ENCODE measurements at regions not wholly inside any gene's neighbourhood (a gene's known extent, or its start where the extent isn't known, plus 50 kb on each side); places are given as distances from the start of the nearest gene placed in this dataset.

- Histone ChIP-seq H3K4me3 (ENCODE audit: low read length) (no peak overlapping the region), H3K36me3 (ENCODE audit: control insufficient read depth, insufficient read depth, low read length) (no peaks in the 10 kb centered on the region), H3K4me1 (ENCODE audit: control insufficient read depth, insufficient read depth, low read length) (no peaks in the 10 kb centered on the region), H3K27ac (ENCODE audit: low read length) (no peak overlapping the region), H3K27me3 (ENCODE audit: control insufficient read depth, insufficient read depth, low read length) (no peaks in the 10 kb centered on the region), H3K9me3 (ENCODE audit: control insufficient read depth, insufficient read depth, low read length) (no peaks in the 10 kb centered on the region)
- Mint-ChIP-seq H3K4me3 (no peak overlapping the region), H3K36me3 (no peaks in the 10 kb centered on the region), H3K9me3 (no peaks in the 10 kb centered on the region), H3K4me1 (peaks cover 1 to 2% of the 10 kb centered on the region in 2 donors), H3K27ac (no peak overlapping the region), H3K27me3 (ENCODE audit: low read depth in 2 of 2) (peaks cover 0 to 2% of the 10 kb centered on the region in 2 donors)
- WGBS (ENCODE audit: insufficient coverage): no CpG with 5 or more reads among the region's 2 CpGs
- intact Hi-C loops (cut with micrococcal nuclease): no loop called here
- DNase-seq (no peak), ATAC-seq (no peak)
- TF ChIP-seq CTCF (IDR thresholded peaks at IDR 0.05): no peak
Measured at GRCh38 chr2:64757126-64757525, 103.4 kb upstream of the SERTAD2 start.

DNA sequence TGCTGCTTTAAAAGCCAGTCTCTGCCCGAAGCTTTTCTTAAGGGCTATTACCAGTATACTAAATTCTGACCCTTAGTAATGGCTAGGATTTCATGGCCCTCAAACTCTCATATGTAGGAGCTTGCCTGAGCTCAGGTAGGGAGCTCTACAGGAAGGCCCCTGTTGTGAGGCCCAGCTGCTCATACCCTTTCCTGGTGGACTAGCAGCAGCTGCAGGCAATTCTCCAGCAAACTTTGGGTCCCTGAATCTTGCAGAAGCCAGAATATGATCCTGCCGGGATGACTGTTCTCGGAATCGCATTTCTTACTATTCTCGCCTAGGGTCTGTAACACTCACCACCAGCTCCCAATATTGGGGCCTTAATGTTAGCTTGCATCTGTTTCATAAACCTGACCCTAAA lies 106.4 kb upstream of the SERTAD2 start:
- Mint-ChIP-seq H3K27ac (no peak overlapping the region), H3K27me3 (ENCODE audit: low read depth in 2 of 2) (peaks cover 0 to 6% of the 10 kb centered on the region in 2 donors), H3K9me3 (no peaks in the 10 kb centered on the region), H3K4me1 (no peaks in the 10 kb centered on the region), H3K4me3 (no peak overlapping the region), H3K36me3 (no peaks in the 10 kb centered on the region)
- H3K27ac ChIP-seq (ENCODE audit: low read length): no peak overlapping the region
- intact Hi-C loops (cut with micrococcal nuclease): no loop called here
- H3K36me3 ChIP-seq (ENCODE audit: control insufficient read depth, insufficient read depth, low read length): no peaks in the 10 kb centered on the region
- no peaks in the 10 kb centered on the region for H3K27me3 ChIP-seq (ENCODE audit: control insufficient read depth, insufficient read depth, low read length)
- no peak overlapping the region for H3K4me3 ChIP-seq (ENCODE audit: low read length)
- TF ChIP-seq CTCF (IDR thresholded peaks at IDR 0.05): no peak
- WGBS (ENCODE audit: insufficient coverage): 97% methylated on average over 5 of the region's 5 CpGs
- DNase-seq (no peak), ATAC-seq (no peak)
- H3K9me3 ChIP-seq (ENCODE audit: control insufficient read depth, insufficient read depth, low read length): no peaks in the 10 kb centered on the region
- no peaks in the 10 kb centered on the region for H3K4me1 ChIP-seq (ENCODE audit: control insufficient read depth, insufficient read depth, low read length)

- H3K36me3 ChIP-seq (ENCODE audit: control insufficient read depth, insufficient read depth, low read length): no peaks in the 10 kb centered on the region
- no peak overlapping the region for H3K4me3 ChIP-seq (ENCODE audit: low read length)
- 89% methylated on average over 3 of the region's 4 CpGs for WGBS (ENCODE audit: insufficient coverage)
- no peak for TF ChIP-seq CTCF (IDR thresholded peaks at IDR 0.05)
- no peaks in the 10 kb centered on the region for H3K36me3 Mint-ChIP-seq
- H3K27me3 ChIP-seq (ENCODE audit: control insufficient read depth, insufficient read depth, low read length): no peaks in the 10 kb centered on the region
- ATAC-seq: no peak
- H3K27ac ChIP-seq (ENCODE audit: low read length): no peak overlapping the region
- H3K4me1 Mint-ChIP-seq: peaks cover 10% of the 10 kb centered on the region in 2 donors
- intact Hi-C loops (cut with micrococcal nuclease): no loop called here
- H3K27me3 Mint-ChIP-seq (ENCODE audit: low read depth in 2 of 2): peaks cover 0 to 6% of the 10 kb centered on the region in 2 donors
- no peak overlapping the region for H3K4me3 Mint-ChIP-seq
- no peak for DNase-seq
- H3K4me1 ChIP-seq (ENCODE audit: control insufficient read depth, insufficient read depth, low read length): no peaks in the 10 kb centered on the region
- no peaks in the 10 kb centered on the region for H3K9me3 Mint-ChIP-seq
- no peaks in the 10 kb centered on the region for H3K9me3 ChIP-seq (ENCODE audit: control insufficient read depth, insufficient read depth, low read length)
- H3K27ac Mint-ChIP-seq: no peak overlapping the region
Measured at GRCh38 chr2:64762301-64762997, 108.7 kb upstream of the SERTAD2 start.

GRCh38 chr2:64763126-64763525 lies 109.4 kb upstream of the SERTAD2 start:
- intact Hi-C loops (cut with micrococcal nuclease): no loop called here
- Histone ChIP-seq H3K4me1 (ENCODE audit: control insufficient read depth, insufficient read depth, low read length) (no peaks in the 10 kb centered on the region), H3K36me3 (ENCODE audit: control insufficient read depth, insufficient read depth, low read length) (no peaks in the 10 kb centered on the region), H3K9me3 (ENCODE audit: control insufficient read depth, insufficient read depth, low read length) (no peaks in the 10 kb centered on the region), H3K27me3 (ENCODE audit: control insufficient read depth, insufficient read depth, low read length) (no peaks in the 10 kb centered on the region), H3K27ac (ENCODE audit: low read length) (no peak overlapping the region), H3K4me3 (ENCODE audit: low read length) (no peak overlapping the region)
- DNase-seq (no peak), ATAC-seq (no peak)
- Mint-ChIP-seq H3K4me3 (no peak overlapping the region), H3K9me3 (no peaks in the 10 kb centered on the region), H3K36me3 (no peaks in the 10 kb centered on the region), H3K27me3 (ENCODE audit: low read depth in 2 of 2) (peaks cover 0 to 6% of the 10 kb centered on the region in 2 donors), H3K27ac (no peak overlapping the region), H3K4me1 (peaks cover 15% of the 10 kb centered on the region in 2 donors)
- WGBS (ENCODE audit: insufficient coverage): 20% methylated on average over 1 of the region's 1 CpG
- no peak for TF ChIP-seq CTCF (IDR thresholded peaks at IDR 0.05)

All from natural killer cell (primary cell).